Astrocyte (in vitro differentiated cells and primary cell): ENCODE measurements at regions not wholly inside any gene's neighbourhood (a gene's known extent, or its start where the extent isn't known, plus 50 kb on each side); places are given as distances from the start of the nearest gene placed in this dataset.

Experiments
- CTCF ChIP-seq: IDR thresholded peaks from 2 replicates; pipeline ENCODE4 v1.5.1; 2011; ENCODE audit warnings: low read depth, mild to moderate bottlenecking, inconsistent platforms, low read length, moderate library complexity; ENCODE audit not compliant: insufficient read depth
- EZH2 ChIP-seq: IDR thresholded peaks from 2 replicates; pipeline ENCODE4 v1.6.1; 2012; ENCODE audit warnings: mild to moderate bottlenecking, low read length, inconsistent platforms; ENCODE audit not compliant: insufficient read depth

GRCh38 chr10:131019696-131020095, 291.8 kb downstream of the TCERG1L start:
- TF ChIP-seq CTCF (no peak), EZH2 (no peak)
